ENCODE measurements at regions not wholly inside any gene's neighbourhood (a gene's known extent, or its start where the extent isn't known, plus 50 kb on each side); places are given as distances from the start of the nearest gene placed in this dataset.

GRCh38 chr16:64445649-64446048 lies 676.2 kb downstream of the CDH11 start:
- Histone ChIP-seq H3K36me3 (no peaks in the 10 kb centered on the region), H3K9me3 (no peaks in the 10 kb centered on the region), H3K27ac (no peak overlapping the region), H3K4me3 (no peak overlapping the region), H3K4me1 (no peaks in the 10 kb centered on the region), H3K27me3 (no peaks in the 10 kb centered on the region)
- in situ Hi-C loops (cut with MboI; ENCODE audit: low pct_ligation_motif_present in 1 of 4, low pct_unique_long_range_greater_than_20kb in 1 of 4, low sequenced_read_pairs in 3 of 4) (no loop called here), intact Hi-C loops (cut with DNase I; ENCODE audit: low total_unique reads) (no loop called here)
- DNase-seq, result no peak
- no peak for TF ChIP-seq POLR2A (IDR thresholded peaks at IDR 0.05)
- TF ChIP-seq EP300 (IDR thresholded peaks at IDR 0.05; ENCODE audit: low read depth), result no peak
- no peak for TF ChIP-seq CTCF (IDR thresholded peaks at IDR 0.05)
- no peak for TF ChIP-seq POLR2AphosphoS5 (IDR thresholded peaks at IDR 0.05)
- WGBS, 2 donors (ENCODE audit: low coverage in 1 of 2), result 53 to 60% methylated on average over 3 of the region's 3 CpGs

GRCh38 chr16:64445245-64445644 lies 676.6 kb downstream of the CDH11 start:
- in situ Hi-C loops (cut with MboI; ENCODE audit: low pct_ligation_motif_present in 1 of 4, low pct_unique_long_range_greater_than_20kb in 1 of 4, low sequenced_read_pairs in 3 of 4) (no loop called here), intact Hi-C loops (cut with DNase I; ENCODE audit: low total_unique reads) (no loop called here)
- 57 to 69% methylated on average over 3 to 4 of the region's 4 CpGs for WGBS, 2 donors (ENCODE audit: low coverage in 1 of 2)
- no peaks in the 10 kb centered on the region for H3K9me3 ChIP-seq
- H3K4me3 ChIP-seq, result no peak overlapping the region
- H3K27me3 ChIP-seq, result no peaks in the 10 kb centered on the region
- DNase-seq, result no peak
- H3K36me3 ChIP-seq, result no peaks in the 10 kb centered on the region
- no peak for TF ChIP-seq EP300 (IDR thresholded peaks at IDR 0.05; ENCODE audit: low read depth)
- no peak for TF ChIP-seq CTCF (IDR thresholded peaks at IDR 0.05)
- no peak for TF ChIP-seq POLR2AphosphoS5 (IDR thresholded peaks at IDR 0.05)
- TF ChIP-seq POLR2A (IDR thresholded peaks at IDR 0.05), result no peak
- H3K4me1 ChIP-seq, result no peaks in the 10 kb centered on the region
- no peak overlapping the region for H3K27ac ChIP-seq

GRCh38 chr16:64440421-64440831 lies 681.4 kb downstream of the CDH11 start:
- Histone ChIP-seq H3K4me3 (no peak overlapping the region), H3K4me1 (no peaks in the 10 kb centered on the region), H3K27me3 (no peaks in the 10 kb centered on the region), H3K36me3 (no peaks in the 10 kb centered on the region), H3K27ac (peak overlapping the region in 1 of 4 donors; percentile 16), H3K9me3 (no peaks in the 10 kb centered on the region)
- 51 to 67% methylated on average over 2 to 3 of the region's 3 CpGs for WGBS, 2 donors (ENCODE audit: low coverage in 1 of 2)
- peak; percentile 62 for TF ChIP-seq EP300 (IDR thresholded peaks at IDR 0.05; ENCODE audit: low read depth)
- TF ChIP-seq POLR2AphosphoS5 (IDR thresholded peaks at IDR 0.05), result peak; percentile 44 to 66 (median 56)
- no peak for TF ChIP-seq CTCF (IDR thresholded peaks at IDR 0.05)
- in situ Hi-C loops (cut with MboI; ENCODE audit: low pct_ligation_motif_present in 1 of 4, low pct_unique_long_range_greater_than_20kb in 1 of 4, low sequenced_read_pairs in 3 of 4), result no loop called here
- DNase-seq, result no peak
- intact Hi-C loops (cut with DNase I; ENCODE audit: low total_unique reads), result no loop called here

- Histone ChIP-seq H3K4me3 (no peak overlapping the region), H3K27ac (no peak overlapping the region), H3K9me3 (no peaks in the 10 kb centered on the region), H3K36me3 (no peaks in the 10 kb centered on the region), H3K27me3 (no peaks in the 10 kb centered on the region), H3K4me1 (no peaks in the 10 kb centered on the region)
- 95 to 97% methylated on average over 5 of the region's 5 CpGs for WGBS, 2 donors (ENCODE audit: low coverage in 1 of 2)
- in situ Hi-C loops (cut with MboI; ENCODE audit: low pct_ligation_motif_present in 1 of 4, low pct_unique_long_range_greater_than_20kb in 1 of 4, low sequenced_read_pairs in 3 of 4) (no loop called here), intact Hi-C loops (cut with DNase I; ENCODE audit: low total_unique reads) (no loop called here)
- no peak for DNase-seq
- no peak for TF ChIP-seq POLR2A (IDR thresholded peaks at IDR 0.05)
- TF ChIP-seq POLR2AphosphoS5 (IDR thresholded peaks at IDR 0.05), result no peak
- no peak for TF ChIP-seq EP300 (IDR thresholded peaks at IDR 0.05; ENCODE audit: low read depth)
- TF ChIP-seq CTCF (IDR thresholded peaks at IDR 0.05), result no peak
These were observed 681.9 kb downstream of the CDH11 start for GRCh38 chr16:64440005-64440404.

Measured in transverse colon (tissue), 4 donors.